LNCAP (cell line): ENCODE measurements at regions not wholly inside any gene's neighbourhood (a gene's known extent, or its start where the extent isn't known, plus 50 kb on each side); places are given as distances from the start of the nearest gene placed in this dataset.

ENCODE experiments used
- CTCF ChIP-seq: fragments of 450-650 bp; IDR thresholded peaks from 2 replicates; pipeline ENCODE4 v1.5.1; 2017; ENCODE audit warnings: mild to moderate bottlenecking

GRCh38 chr3:152595975-152596821, 238.7 kb upstream of the P2RY1 start:
- TF ChIP-seq CTCF: no peak

DNA sequence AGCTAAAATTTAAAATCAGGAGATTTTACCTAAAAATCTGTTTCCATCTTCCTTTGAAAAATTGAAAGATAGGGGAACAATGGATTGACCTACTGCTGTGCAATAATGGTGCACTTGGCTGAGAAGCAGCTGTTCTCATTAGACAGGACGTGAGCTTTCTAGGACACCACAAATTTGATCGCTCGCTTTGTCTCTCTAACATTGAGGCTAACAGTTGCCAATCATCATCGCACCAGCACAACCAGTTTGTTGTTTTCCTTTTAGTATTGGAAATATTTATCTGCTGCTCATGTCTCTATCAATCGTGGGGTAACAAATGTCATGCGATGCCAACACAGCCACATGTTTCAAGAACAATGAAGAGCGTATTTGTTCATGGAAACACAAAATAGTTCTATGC, 228.8 kb upstream of the P2RY1 start:
- no peak for TF ChIP-seq CTCF

GRCh38 chr3:152607179-152607578, 227.8 kb upstream of the P2RY1 start:
- no peak for TF ChIP-seq CTCF

DNA sequence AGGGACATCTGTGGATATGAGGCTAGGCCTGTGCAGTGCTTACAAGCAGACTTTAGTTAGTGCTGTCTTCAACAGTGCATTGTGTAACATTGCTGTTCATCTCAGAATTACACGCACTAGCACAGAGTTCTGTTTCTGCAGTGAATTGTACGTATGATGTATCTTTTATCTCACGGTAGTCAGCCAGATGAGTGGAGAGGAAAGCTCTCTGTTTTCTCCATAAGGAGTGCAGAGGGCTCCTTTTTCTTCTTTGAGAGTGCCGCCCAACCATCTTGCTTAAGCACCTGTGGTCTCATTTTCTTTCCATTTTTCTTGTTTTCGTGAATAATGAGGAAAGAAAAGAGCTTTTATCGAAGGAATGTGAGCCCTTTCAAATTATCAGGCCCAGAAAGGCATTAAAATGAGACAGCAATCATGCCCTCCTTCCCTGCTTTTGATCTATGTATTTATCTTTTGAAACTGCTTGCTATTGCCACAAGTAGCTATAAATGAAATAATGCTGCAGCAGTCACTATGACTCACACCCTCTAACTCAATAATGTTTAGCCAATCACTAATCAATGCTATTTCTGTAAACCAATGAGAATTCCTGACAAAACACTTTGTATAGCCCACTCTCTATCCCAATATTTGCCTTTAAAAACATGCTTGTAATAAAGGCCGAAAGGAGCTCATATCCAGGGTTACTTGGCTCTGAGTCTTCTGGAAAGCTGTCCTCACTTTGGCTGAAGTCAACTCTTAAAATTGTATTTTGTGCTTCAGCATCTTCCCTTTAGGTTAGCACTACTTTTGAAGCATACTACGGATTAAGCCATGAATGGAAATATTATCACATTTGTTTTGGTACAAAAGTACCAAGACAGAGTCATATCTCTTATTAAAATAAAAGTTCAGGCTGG, 226.0 kb upstream of the P2RY1 start:
- no peak for TF ChIP-seq CTCF

DNA sequence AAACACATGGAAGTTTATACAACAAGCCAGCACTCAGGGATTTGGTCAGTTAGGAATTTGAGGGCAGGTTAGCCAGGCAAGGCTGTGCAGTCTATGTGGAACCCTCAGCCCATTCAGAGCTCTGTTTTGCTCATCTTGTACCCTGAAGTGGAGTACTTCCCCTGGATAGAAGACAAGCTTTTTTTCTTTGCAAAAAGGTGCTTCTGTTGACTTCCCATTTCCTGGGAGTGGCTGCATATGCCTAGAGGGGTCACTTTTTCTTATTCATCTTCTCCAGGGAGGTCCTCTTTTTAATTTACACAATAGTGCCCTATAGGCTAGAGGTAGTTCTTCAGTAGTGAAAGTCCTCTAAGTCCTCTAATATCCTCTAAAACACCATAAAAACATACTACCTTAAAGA, 225.0 kb upstream of the P2RY1 start:
- TF ChIP-seq CTCF: no peak

- TF ChIP-seq CTCF: no peak
Observed at GRCh38 chr3:152610622-152611021, 224.3 kb upstream of the P2RY1 start.

DNA sequence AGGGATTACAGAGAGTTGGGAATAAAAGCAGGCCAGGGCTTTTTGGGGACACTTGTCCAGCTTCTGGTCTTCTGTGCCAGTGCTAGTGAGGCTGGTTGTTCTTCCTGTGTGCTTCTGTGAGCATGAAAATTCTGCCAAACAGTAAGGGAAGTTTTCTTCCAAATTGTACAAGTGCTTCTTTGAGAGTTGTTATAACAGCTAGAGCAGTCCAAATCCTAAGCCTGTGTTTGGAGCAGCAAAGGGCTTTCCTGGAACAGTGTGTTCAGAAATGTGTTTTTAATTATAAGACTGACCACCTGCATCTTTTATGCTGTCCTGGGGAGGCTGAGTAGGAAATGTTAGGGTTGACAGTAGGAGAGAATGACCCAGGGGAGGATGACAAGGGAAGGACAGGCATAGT, 223.0 kb upstream of the P2RY1 start:
- no peak for TF ChIP-seq CTCF
